Smooth muscle cell (in vitro differentiated cells): ENCODE measurements at regions not wholly inside any gene's neighbourhood (a gene's known extent, or its start where the extent isn't known, plus 50 kb on each side); places are given as distances from the start of the nearest gene placed in this dataset.

Experiments
- DNase-seq: peaks from one replicate; lab custom pipeline; 2025; ENCODE audit not compliant: unreplicated experiment; lab: John Stamatoyannopoulos, UW
- H2AFZ ChIP-seq: fragments of 200-600 bp; sonication (generic); 2 replicates; pipeline ENCODE4 v1.6.0; 2016; ENCODE audit warnings: antibody characterized with exemption, low read depth, mild to moderate bottlenecking
- H3F3A ChIP-seq: fragments of 200-600 bp; sonication (generic); 2 replicates; pipeline ENCODE4 v1.6.0; 2017; ENCODE audit warnings: antibody characterized with exemption, low read depth
- H3K27ac ChIP-seq: fragments of 200-600 bp; sonication (generic); 2 replicates; pipeline ENCODE4 v1.5.1; 2016; ENCODE audit warnings: low read depth, mild to moderate bottlenecking
- H3K27me3 ChIP-seq: fragments of 200-600 bp; sonication (generic); 2 replicates; pipeline ENCODE4 v1.6.1; 2016; ENCODE audit warnings: low read depth, mild to moderate bottlenecking
- H3K36me3 ChIP-seq: fragments of 200-600 bp; sonication (generic); 2 replicates; pipeline ENCODE4 v1.5.1; 2016; ENCODE audit warnings: low read depth
- H3K4me1 ChIP-seq: fragments of 200-600 bp; sonication (generic); 2 replicates; pipeline ENCODE4 v1.5.1; 2016; ENCODE audit warnings: low read depth
- H3K4me2 ChIP-seq: fragments of 200-600 bp; sonication (generic); 2 replicates; pipeline ENCODE4 v1.6.0; 2016; ENCODE audit warnings: mild to moderate bottlenecking
- H3K4me3 ChIP-seq: fragments of 200-600 bp; sonication (generic); 2 replicates; pipeline ENCODE4 v1.5.1; 2016; ENCODE audit warnings: mild to moderate bottlenecking
- H3K79me2 ChIP-seq: fragments of 200-600 bp; sonication (generic); 2 replicates; pipeline ENCODE4 v1.6.0; 2016; ENCODE audit warnings: low read depth, mild to moderate bottlenecking
- H3K9ac ChIP-seq: fragments of 200-600 bp; sonication (generic); 2 replicates; pipeline ENCODE4 v1.6.0; 2016; ENCODE audit warnings: low read depth
- H3K9me3 ChIP-seq: fragments of 200-600 bp; sonication (generic); replicated peaks from 2 replicates; pipeline ENCODE4 v1.5.1; 2016; ENCODE audit warnings: low read depth
- H4K20me1 ChIP-seq: fragments of 200-600 bp; sonication (generic); 2 replicates; pipeline ENCODE4 v1.6.0; 2016; ENCODE audit warnings: low read depth
- CTCF ChIP-seq: fragments of 200-600 bp; sonication (generic); IDR thresholded peaks from 2 replicates; pipeline ENCODE4 v1.5.1; 2017; ENCODE audit warnings: borderline replicate concordance, mild to moderate bottlenecking, antibody characterized with exemption; ENCODE audit not compliant: insufficient read depth, poor library complexity, severe bottlenecking
- WGBS: methylation state at CpG from one replicate; pipeline ENCODE4 v1.1.7; 2016; ENCODE audit warnings: low lambda C conversion rate; 5-methylcytosine and 5-hydroxymethylcytosine counted together

- no peaks in the 10 kb centered on the region for H3K27me3 ChIP-seq
- H3K9ac ChIP-seq, result no peak overlapping the region
- H3K9me3 ChIP-seq, result no peaks in the 10 kb centered on the region
- H2AFZ ChIP-seq, result no peak overlapping the region
- H3F3A ChIP-seq, result no peaks in the 10 kb centered on the region
- H3K79me2 ChIP-seq, result no peaks in the 10 kb centered on the region
- H3K4me3 ChIP-seq, result no peak overlapping the region
- H3K27ac ChIP-seq, result no peak overlapping the region
- no peaks in the 10 kb centered on the region for H3K36me3 ChIP-seq
- WGBS, result 50% methylated on average over 2 of the region's 2 CpGs
- H3K4me2 ChIP-seq, result no peak overlapping the region
- no peaks in the 10 kb centered on the region for H4K20me1 ChIP-seq
- no peaks in the 10 kb centered on the region for H3K4me1 ChIP-seq
- DNase-seq, result no peak
- TF ChIP-seq CTCF, result no peak
These were observed 612.3 kb upstream of the BTBD3 start for GRCh38 chr20:11305406-11305805.

- Histone ChIP-seq H3K4me1 (no peaks in the 10 kb centered on the region), H3F3A (no peaks in the 10 kb centered on the region), H3K27me3 (no peaks in the 10 kb centered on the region), H3K4me2 (no peak overlapping the region), H4K20me1 (no peaks in the 10 kb centered on the region), H3K27ac (no peak overlapping the region), H3K9ac (no peak overlapping the region), H3K4me3 (no peak overlapping the region), H3K79me2 (no peaks in the 10 kb centered on the region), H2AFZ (no peak overlapping the region), H3K36me3 (no peaks in the 10 kb centered on the region), H3K9me3 (no peaks in the 10 kb centered on the region)
- no peak for DNase-seq
- no peak for TF ChIP-seq CTCF
- WGBS, result 97% methylated on average over 3 of the region's 3 CpGs
These were observed 606.0 kb upstream of the BTBD3 start for GRCh38 chr20:11311659-11312224.

GRCh38 chr20:11315525-11315924 is 602.2 kb upstream of the BTBD3 start:
- H4K20me1 ChIP-seq, result no peaks in the 10 kb centered on the region
- H3K9ac ChIP-seq, result no peak overlapping the region
- no peaks in the 10 kb centered on the region for H3K79me2 ChIP-seq
- H3K4me3 ChIP-seq, result no peak overlapping the region
- no peak overlapping the region for H3K27ac ChIP-seq
- no peaks in the 10 kb centered on the region for H3F3A ChIP-seq
- H3K4me1 ChIP-seq, result no peaks in the 10 kb centered on the region
- no peak overlapping the region for H2AFZ ChIP-seq
- peaks cover 2% of the 10 kb centered on the region for H3K9me3 ChIP-seq
- H3K27me3 ChIP-seq, result no peaks in the 10 kb centered on the region
- 89% methylated on average over 2 of the region's 2 CpGs for WGBS
- no peak overlapping the region for H3K4me2 ChIP-seq
- no peak for TF ChIP-seq CTCF
- no peaks in the 10 kb centered on the region for H3K36me3 ChIP-seq
- DNase-seq, result no peak

GRCh38 chr20:11316244-11316643 is 601.4 kb upstream of the BTBD3 start:
- Histone ChIP-seq H3F3A (no peaks in the 10 kb centered on the region), H2AFZ (no peak overlapping the region), H3K4me2 (no peak overlapping the region), H3K9ac (no peak overlapping the region), H4K20me1 (no peaks in the 10 kb centered on the region), H3K4me1 (no peaks in the 10 kb centered on the region), H3K9me3 (peaks cover 9% of the 10 kb centered on the region), H3K36me3 (peaks cover 5% of the 10 kb centered on the region), H3K79me2 (no peaks in the 10 kb centered on the region), H3K27me3 (no peaks in the 10 kb centered on the region), H3K27ac (no peak overlapping the region), H3K4me3 (no peak overlapping the region)
- TF ChIP-seq CTCF, result no peak
- DNase-seq, result no peak
